ENCODE measurements at regions not wholly inside any gene's neighbourhood (a gene's known extent, or its start where the extent isn't known, plus 50 kb on each side); places are given as distances from the start of the nearest gene placed in this dataset.

DNA sequence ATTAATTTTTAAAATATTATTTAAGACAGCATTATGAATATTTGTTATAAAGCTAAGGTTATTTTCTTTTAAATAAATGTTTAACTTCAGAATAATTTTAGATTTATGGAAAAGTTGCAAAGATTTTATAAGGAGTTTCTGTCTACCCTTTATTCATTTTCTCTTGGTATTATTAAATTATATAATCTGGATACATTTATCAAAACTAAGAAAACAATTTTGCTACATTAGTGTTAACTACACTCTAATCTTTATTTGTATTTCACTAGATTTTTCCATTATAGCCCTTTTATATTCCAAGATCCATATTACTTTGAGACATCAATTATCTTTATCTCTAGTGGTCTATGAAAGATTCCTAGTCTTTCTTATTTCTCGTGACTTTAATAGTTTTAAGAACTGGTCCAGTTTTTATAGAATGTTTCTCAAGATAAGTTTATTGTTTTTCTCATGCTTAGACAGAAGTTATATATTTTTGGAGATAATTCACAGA lies 1243.7 kb upstream of the PCDH9 start:
- Mint-ChIP-seq H3K9me3 (ENCODE audit: low read depth) (peaks cover 3% of the 10 kb centered on the region), H3K4me3 (no peak overlapping the region), H3K27me3 (no peaks in the 10 kb centered on the region), H3K4me1 (no peaks in the 10 kb centered on the region), H3K36me3 (no peaks in the 10 kb centered on the region), H3K27ac (no peak overlapping the region)
- ATAC-seq (no peak), DNase-seq (no peak)
- CTCF ChIA-PET, result no interaction called here

DNA sequence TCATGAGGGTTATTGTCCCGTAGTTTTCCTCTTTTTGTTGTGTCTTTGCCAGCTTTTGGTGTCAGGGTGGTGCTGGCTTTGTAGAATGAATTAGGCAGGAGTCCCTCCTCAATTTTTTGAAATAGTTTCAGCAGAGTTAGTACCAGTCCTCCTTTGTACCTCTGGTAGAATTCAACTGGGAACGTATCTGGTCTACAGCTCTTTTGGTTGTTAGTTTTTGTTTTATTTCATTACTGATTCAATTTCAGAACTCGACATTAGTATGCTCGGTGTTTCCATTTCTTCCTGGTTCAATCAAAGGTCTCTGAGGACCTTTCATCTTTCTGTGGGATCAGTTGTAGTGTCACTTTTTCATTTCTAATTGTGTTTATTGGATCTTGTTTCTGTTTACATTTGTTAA lies 1237.0 kb upstream of the PCDH9 start:
- Mint-ChIP-seq H3K27ac (no peak overlapping the region), H3K4me1 (no peaks in the 10 kb centered on the region), H3K4me3 (no peak overlapping the region), H3K36me3 (no peaks in the 10 kb centered on the region), H3K27me3 (no peaks in the 10 kb centered on the region), H3K9me3 (ENCODE audit: low read depth) (peaks cover 18% of the 10 kb centered on the region)
- no peak for DNase-seq
- no peak for ATAC-seq
- CTCF ChIA-PET, result no interaction called here

DNA sequence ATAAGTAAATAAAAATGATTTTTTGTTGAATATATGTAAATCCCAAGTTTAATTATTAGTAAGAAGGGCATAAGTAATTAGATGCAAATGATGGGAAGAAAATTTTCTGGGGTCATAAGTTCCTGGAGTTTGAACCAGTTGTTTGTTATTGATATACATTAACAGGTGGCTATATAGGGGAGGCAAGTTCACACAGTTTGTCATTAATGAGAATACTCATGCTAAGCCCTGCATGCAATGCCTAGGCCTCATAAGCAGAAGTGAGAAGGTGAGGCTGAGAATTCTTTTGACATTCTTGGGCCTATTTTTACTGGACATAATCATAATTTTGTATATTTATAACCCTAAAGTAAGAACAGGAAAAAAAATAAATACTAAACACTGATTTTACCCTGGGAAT lies 1210.7 kb upstream of the PCDH9 start:
- no peak overlapping the region for H3K27ac Mint-ChIP-seq
- ATAC-seq (no peak), DNase-seq (no peak)
- no peak overlapping the region for H3K4me3 Mint-ChIP-seq
- H3K9me3 Mint-ChIP-seq (ENCODE audit: low read depth), result no peaks in the 10 kb centered on the region
- H3K27me3 Mint-ChIP-seq, result no peaks in the 10 kb centered on the region
- no peaks in the 10 kb centered on the region for H3K4me1 Mint-ChIP-seq
- CTCF ChIA-PET, result no interaction called here
- H3K36me3 Mint-ChIP-seq, result no peaks in the 10 kb centered on the region

DNA sequence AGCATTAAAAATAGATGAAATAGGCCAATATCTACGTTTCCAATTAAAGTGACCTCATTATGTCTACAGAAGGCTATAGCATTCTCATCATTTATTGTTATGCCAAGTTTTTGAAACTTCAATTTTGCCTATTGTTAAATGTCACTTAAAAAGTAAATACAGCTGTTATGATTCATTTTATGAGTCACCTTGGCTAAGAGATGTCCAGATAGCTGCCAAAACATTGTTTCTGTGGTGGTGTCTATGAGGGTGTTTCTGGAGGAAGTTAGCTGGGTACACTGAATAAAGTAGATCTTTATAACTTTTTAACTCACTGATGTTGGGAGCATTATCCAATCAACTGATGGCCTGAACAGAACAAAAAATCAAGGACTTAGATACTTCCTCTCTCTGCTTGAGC lies 1209.7 kb upstream of the PCDH9 start:
- CTCF ChIA-PET, result no interaction called here
- Mint-ChIP-seq H3K4me3 (no peak overlapping the region), H3K27me3 (no peaks in the 10 kb centered on the region), H3K27ac (no peak overlapping the region), H3K9me3 (ENCODE audit: low read depth) (no peaks in the 10 kb centered on the region), H3K36me3 (no peaks in the 10 kb centered on the region), H3K4me1 (no peaks in the 10 kb centered on the region)
- DNase-seq (no peak), ATAC-seq (no peak)

DNA sequence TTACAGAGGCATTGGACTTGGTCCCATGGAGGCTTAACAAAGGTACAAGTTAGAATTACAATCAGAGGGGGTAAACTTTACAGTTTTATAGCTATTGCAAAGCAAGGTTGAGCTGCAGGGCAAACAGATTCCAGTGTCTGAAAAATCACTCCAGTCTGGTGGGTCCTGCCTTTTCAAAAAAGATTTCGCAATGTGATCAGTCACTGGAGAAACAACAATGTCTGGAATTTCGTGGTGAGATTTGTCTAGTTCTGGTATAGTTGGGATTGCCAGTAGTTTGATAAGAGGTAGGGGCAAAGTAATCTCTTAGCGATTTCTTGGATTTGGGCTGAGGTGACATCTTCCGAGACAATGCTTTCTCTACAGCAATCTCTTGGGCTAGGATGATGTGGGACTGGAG lies 1198.2 kb upstream of the PCDH9 start:
- no peak overlapping the region for H3K4me3 Mint-ChIP-seq
- no peak for DNase-seq
- CTCF ChIA-PET, result no interaction called here
- no peak for ATAC-seq
- H3K9me3 Mint-ChIP-seq (ENCODE audit: low read depth), result peaks cover 22% of the 10 kb centered on the region
- no peaks in the 10 kb centered on the region for H3K27me3 Mint-ChIP-seq
- H3K4me1 Mint-ChIP-seq, result no peaks in the 10 kb centered on the region
- H3K36me3 Mint-ChIP-seq, result no peaks in the 10 kb centered on the region
- no peak overlapping the region for H3K27ac Mint-ChIP-seq

DNA sequence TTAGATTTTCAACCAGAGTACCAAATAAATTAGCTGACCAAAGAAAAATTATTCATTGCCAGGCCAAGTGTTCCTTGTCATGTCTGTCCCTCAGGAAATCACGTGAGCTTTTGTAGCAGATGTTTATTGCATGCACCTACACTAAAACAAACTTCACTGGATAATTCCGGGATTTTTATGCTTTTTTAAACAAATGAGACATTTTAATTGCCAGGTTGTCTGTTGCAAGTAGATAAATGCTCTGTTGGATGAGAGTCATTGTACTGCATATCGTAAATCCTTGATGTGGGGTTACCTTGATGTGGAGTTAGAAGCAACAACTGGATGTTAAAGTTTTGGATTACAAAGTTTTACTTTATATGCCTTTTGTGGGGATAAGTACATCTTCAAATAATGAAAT lies 1187.7 kb upstream of the PCDH9 start:
- peaks cover 8% of the 10 kb centered on the region for H3K9me3 Mint-ChIP-seq (ENCODE audit: low read depth)
- no peak overlapping the region for H3K4me3 Mint-ChIP-seq
- H3K27ac Mint-ChIP-seq, result no peak overlapping the region
- DNase-seq, result no peak
- H3K4me1 Mint-ChIP-seq, result no peaks in the 10 kb centered on the region
- ATAC-seq, result no peak
- CTCF ChIA-PET, result no interaction called here
- H3K36me3 Mint-ChIP-seq, result no peaks in the 10 kb centered on the region
- H3K27me3 Mint-ChIP-seq, result no peaks in the 10 kb centered on the region

DNA sequence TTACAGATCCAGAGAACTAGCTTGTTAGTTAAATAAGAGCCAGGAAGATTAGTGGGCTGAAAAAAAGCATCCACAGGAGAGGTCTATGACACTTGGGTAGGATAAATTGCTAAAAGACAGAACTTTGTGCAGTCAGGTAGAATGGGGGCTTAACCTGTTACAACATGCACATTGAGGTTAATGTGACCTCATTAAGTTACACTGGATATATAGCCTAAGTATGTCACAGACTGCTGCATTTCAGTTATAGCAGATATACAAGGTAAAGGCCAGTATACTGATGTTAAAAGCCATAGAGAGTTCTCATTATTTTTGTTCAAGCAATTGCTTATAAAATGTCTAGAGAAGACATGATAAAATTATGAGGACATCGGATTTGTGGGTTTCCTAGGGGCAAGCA lies 1179.9 kb upstream of the PCDH9 start:
- no peak for ATAC-seq
- no peak overlapping the region for H3K27ac Mint-ChIP-seq
- no peaks in the 10 kb centered on the region for H3K36me3 Mint-ChIP-seq
- peaks cover 16% of the 10 kb centered on the region for H3K9me3 Mint-ChIP-seq (ENCODE audit: low read depth)
- no peak overlapping the region for H3K4me3 Mint-ChIP-seq
- DNase-seq, result no peak
- H3K4me1 Mint-ChIP-seq, result no peaks in the 10 kb centered on the region
- H3K27me3 Mint-ChIP-seq, result no peaks in the 10 kb centered on the region
- CTCF ChIA-PET, result no interaction called here

DNA sequence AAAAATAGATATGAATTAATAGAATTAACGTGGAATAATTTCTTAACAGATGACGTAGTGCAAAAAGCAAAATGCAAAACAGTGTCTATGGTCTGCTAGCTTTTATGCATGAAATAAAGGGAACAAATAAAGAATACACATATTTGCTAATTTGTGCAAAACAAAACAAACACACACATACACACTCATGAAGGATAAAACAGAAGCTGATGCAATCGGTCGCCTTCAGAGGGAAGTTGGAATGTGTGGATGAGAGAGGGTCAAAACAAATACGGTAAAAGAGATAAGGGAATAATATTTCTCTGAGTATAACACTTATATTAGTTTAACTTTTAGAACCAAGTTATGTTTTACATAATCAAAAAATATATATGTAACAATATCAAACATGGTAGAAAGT lies 1160.9 kb upstream of the PCDH9 start:
- DNase-seq (no peak), ATAC-seq (no peak)
- Mint-ChIP-seq H3K4me1 (no peaks in the 10 kb centered on the region), H3K36me3 (no peaks in the 10 kb centered on the region), H3K4me3 (no peak overlapping the region), H3K27ac (no peak overlapping the region), H3K9me3 (ENCODE audit: low read depth) (peaks cover 14% of the 10 kb centered on the region), H3K27me3 (no peaks in the 10 kb centered on the region)
- CTCF ChIA-PET, result no interaction called here

DNA sequence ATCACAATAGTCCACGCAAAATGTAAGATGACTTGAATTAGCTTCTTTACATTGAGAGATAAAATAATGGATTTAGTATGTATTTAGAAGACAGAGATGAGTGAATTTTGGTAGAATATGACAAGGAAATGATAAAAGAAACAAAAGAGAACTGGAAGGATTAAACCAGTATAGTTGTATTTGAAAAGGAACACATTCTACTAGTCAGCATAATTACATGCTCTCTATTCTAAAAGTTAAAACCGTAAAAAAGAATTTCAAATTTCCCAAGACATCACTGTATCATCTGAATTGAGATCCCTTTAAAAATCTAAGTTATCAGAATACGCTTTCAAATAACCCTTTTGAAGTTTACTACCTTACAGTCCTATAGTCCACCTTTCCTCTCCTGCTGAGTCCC lies 1156.7 kb upstream of the PCDH9 start:
- Mint-ChIP-seq H3K4me1 (no peaks in the 10 kb centered on the region), H3K4me3 (no peak overlapping the region), H3K9me3 (ENCODE audit: low read depth) (peaks cover 16% of the 10 kb centered on the region), H3K27ac (no peak overlapping the region), H3K27me3 (no peaks in the 10 kb centered on the region), H3K36me3 (no peaks in the 10 kb centered on the region)
- ATAC-seq (no peak), DNase-seq (no peak)
- CTCF ChIA-PET, result no interaction called here

DNA sequence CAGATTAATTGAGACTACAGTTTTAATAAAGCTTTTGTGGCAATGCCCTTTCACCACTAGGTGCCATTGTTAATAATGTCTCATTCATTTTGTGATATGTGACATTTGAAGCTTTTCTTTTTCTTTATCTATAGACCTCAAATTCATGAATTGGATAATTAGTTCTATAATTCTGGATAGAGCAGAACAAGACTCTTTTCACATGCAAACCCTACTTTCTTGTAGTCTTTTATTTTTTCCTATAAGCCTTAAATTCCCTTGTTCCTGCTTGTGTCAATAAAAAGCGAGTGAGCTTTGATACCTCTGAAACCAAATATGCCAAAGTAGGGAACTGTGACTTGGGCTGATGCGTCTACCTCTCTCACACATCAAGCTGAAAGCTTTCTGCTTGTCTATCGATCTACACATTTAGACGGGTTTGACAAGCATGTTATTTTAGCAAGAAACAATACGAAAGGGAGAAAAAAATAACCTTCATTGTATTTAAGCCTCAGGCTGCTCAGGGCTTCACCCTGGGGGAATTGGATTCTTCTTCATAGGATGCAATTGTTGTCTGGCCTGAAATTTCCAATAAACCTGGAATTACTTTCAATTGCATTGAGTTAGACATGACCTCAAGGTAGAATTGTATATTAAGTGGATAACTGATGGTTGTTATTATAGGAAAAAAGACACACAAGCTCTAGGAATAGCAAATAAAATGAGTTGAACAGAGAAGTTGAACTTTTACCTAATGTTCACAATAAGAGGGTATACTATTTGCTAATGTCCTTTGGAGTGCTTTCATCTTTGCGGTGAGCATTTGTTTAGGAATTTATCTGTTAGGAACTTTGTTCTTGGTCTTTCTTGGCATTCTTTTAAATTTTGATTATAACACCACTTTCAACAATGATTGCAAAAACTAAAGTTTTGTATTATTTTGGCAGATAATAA lies 1150.2 kb upstream of the PCDH9 start:
- no peak overlapping the region for H3K27ac Mint-ChIP-seq
- no peak for DNase-seq
- H3K36me3 Mint-ChIP-seq, result no peaks in the 10 kb centered on the region
- no peak for ATAC-seq
- H3K4me1 Mint-ChIP-seq, result no peaks in the 10 kb centered on the region
- CTCF ChIA-PET, result no interaction called here
- peaks cover 2% of the 10 kb centered on the region for H3K9me3 Mint-ChIP-seq (ENCODE audit: low read depth)
- H3K27me3 Mint-ChIP-seq, result no peaks in the 10 kb centered on the region
- H3K4me3 Mint-ChIP-seq, result no peak overlapping the region

DNA sequence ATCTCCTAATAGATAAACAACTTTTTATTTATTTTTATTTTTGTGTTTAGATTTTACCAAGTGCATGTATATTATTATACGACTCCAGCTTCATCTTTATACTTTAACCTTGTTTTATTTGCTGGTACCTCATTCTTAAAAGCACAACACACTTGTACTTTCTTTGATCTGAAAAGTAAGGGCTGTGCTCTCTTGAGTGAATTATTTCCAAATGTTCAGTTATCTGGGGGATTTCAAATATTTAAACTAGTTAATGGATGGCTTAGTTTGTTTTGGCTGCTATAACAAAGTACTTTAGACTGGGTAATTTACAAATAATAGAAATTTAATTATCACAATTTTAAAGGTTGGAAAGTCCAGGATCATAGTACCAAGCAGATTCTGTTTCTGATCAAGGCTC lies 1148.2 kb upstream of the PCDH9 start:
- Mint-ChIP-seq H3K27me3 (no peaks in the 10 kb centered on the region), H3K9me3 (ENCODE audit: low read depth) (peaks cover under 1% of the 10 kb centered on the region), H3K27ac (no peak overlapping the region), H3K4me3 (no peak overlapping the region), H3K4me1 (no peaks in the 10 kb centered on the region), H3K36me3 (no peaks in the 10 kb centered on the region)
- CTCF ChIA-PET, result no interaction called here
- no peak for DNase-seq
- ATAC-seq, result no peak

DNA sequence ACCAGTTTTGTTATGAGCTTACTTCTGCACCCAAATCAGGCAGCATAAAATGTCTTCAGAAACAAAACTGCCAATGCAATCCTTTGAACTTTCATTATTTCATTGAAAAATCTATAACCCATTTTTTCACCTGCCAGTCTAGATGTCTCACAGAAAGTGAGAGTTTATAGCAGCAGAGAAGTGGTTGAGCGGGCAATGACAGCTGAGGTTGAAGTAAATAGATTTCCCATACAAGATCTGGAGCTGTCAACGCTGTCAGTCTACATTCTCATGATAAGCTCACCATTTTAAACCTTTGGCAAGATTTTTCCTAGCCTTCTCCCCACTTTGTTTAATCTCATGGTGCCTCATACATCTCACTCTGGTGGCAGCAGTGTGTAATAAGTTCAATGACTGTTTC lies 1144.9 kb upstream of the PCDH9 start:
- Mint-ChIP-seq H3K4me1 (no peaks in the 10 kb centered on the region), H3K27ac (no peak overlapping the region), H3K9me3 (ENCODE audit: low read depth) (peaks cover 3% of the 10 kb centered on the region), H3K36me3 (no peaks in the 10 kb centered on the region), H3K4me3 (no peak overlapping the region), H3K27me3 (no peaks in the 10 kb centered on the region)
- ATAC-seq, result no peak
- no peak for DNase-seq
- CTCF ChIA-PET, result no interaction called here

DNA sequence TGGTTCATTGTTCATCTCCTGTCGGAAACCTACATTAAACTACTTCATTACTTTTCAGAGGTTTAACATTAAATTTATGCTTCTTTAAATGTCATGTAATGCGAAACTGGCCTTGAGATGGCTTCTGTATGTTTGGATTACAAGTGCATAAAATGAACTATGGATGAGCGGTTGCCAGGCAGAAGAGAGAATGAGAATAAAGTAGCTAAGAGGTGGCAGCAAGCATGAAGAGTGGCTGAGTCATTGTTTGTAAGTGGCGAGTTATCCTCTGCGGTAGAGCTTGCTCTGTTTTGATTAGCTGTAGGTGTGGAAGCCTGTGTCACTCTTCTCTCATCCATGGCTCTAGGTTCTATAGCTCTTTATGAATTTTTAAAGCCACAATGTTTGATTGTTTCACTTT lies 1139.6 kb upstream of the PCDH9 start:
- Mint-ChIP-seq H3K27me3 (no peaks in the 10 kb centered on the region), H3K36me3 (no peaks in the 10 kb centered on the region), H3K9me3 (ENCODE audit: low read depth) (peaks cover 17% of the 10 kb centered on the region), H3K27ac (no peak overlapping the region), H3K4me3 (no peak overlapping the region), H3K4me1 (no peaks in the 10 kb centered on the region)
- ATAC-seq, result no peak
- DNase-seq, result no peak
- CTCF ChIA-PET, result no interaction called here

DNA sequence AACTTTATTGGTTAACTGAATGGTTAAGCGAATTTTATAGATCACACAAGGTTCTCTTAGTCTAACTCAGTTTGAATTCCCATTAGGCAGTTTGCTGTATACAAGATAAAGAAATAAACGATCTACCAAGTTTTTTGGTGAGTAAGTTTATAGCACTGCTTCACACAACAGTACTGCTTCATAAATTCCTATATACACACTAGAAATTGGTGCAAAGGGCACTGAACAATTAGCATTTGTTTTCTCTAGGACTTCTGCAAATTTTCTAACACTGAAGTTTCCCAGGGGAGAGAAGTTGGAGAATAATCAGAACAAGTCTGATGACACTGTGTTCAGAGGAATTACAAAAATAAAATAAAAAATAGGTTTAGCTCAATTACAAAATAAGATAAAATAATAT lies 1138.8 kb upstream of the PCDH9 start:
- ATAC-seq, result no peak
- Mint-ChIP-seq H3K27ac (no peak overlapping the region), H3K36me3 (no peaks in the 10 kb centered on the region), H3K27me3 (no peaks in the 10 kb centered on the region), H3K4me1 (no peaks in the 10 kb centered on the region), H3K4me3 (no peak overlapping the region), H3K9me3 (ENCODE audit: low read depth) (peaks cover 17% of the 10 kb centered on the region)
- CTCF ChIA-PET, result no interaction called here
- no peak for DNase-seq

DNA sequence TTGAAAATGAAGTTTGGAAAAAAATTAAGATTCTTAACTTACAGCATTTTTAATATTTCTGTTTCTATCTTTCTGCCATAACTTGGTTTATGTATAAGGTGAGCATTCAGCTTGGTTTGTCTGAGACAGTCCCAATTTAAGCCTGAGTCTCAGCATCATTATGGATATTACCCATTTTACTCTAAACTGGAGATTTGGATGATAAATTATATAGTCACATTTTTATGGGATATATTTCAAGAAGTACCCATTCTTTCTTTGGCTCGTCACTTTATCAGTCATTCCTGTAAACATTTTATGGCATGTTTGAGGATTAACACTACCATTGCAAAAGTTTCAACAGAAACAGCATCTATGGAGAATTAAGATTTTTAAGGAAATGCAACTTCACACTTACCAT lies 1129.0 kb upstream of the PCDH9 start:
- no peaks in the 10 kb centered on the region for H3K27me3 Mint-ChIP-seq
- no peaks in the 10 kb centered on the region for H3K4me1 Mint-ChIP-seq
- H3K4me3 Mint-ChIP-seq, result no peak overlapping the region
- CTCF ChIA-PET, result no interaction called here
- H3K27ac Mint-ChIP-seq, result no peak overlapping the region
- DNase-seq (no peak), ATAC-seq (no peak)
- H3K9me3 Mint-ChIP-seq (ENCODE audit: low read depth), result peaks cover 6% of the 10 kb centered on the region
- H3K36me3 Mint-ChIP-seq, result no peaks in the 10 kb centered on the region

All from activated CD8-positive, alpha-beta memory T cell treated with anti-CD3 and anti-CD28 coated beads, Interleukin-2, amount 10 ng/mL, durations not matched to agents 7 days and 5 days (primary cell).